Lower lobe of right lung (tissue), 2 donors: ENCODE measurements at regions not wholly inside any gene's neighbourhood (a gene's known extent, or its start where the extent isn't known, plus 50 kb on each side); places are given as distances from the start of the nearest gene placed in this dataset.

Experiments
- ATAC-seq, 2 donors: fragments of 200-7000 bp; cut with Tn5 transposase; one replicate each; pipeline ENCODE4 v1.9.1; 2020 to 2022; ENCODE audit warnings: mild to moderate bottlenecking in 2 of 2, moderate library complexity in 2 of 2
- DNase-seq: peaks from one replicate; pipeline ENCODE4 v3.0.0-alpha.2; 2020
- H3K27ac ChIP-seq: fragments of 200-600 bp; one replicate; pipeline ENCODE4 v1.8.0; 2022
- H3K27me3 ChIP-seq: fragments of 200-600 bp; one replicate; pipeline ENCODE4 v1.8.0; 2022; ENCODE audit warnings: low read depth
- H3K36me3 ChIP-seq: fragments of 200-600 bp; one replicate; pipeline ENCODE4 v1.8.0; 2022; ENCODE audit warnings: mild to moderate bottlenecking
- H3K4me1 ChIP-seq: fragments of 200-600 bp; one replicate; pipeline ENCODE4 v1.8.0; 2022
- H3K4me3 ChIP-seq: fragments of 200-600 bp; one replicate; pipeline ENCODE4 v1.8.0; 2022; ENCODE audit warnings: mild to moderate bottlenecking
- H3K9me3 ChIP-seq: fragments of 200-600 bp; one replicate; pipeline ENCODE4 v1.8.0; 2022
- intact Hi-C: fragments of 100-400 bp; cut with DNase I; formaldehyde crosslinking; loops from one replicate; pipeline ENCODE4 v1.11.0; 2022
- TF ChIP-seq, protein P1 (sequence below): fragments of 200-600 bp; IDR thresholded peaks from one replicate; pipeline ENCODE4 v1.8.0; 2022; ENCODE audit warnings: antibody characterized with exemption, mild to moderate bottlenecking
- donor health status: DM: no; HTN: yes; CAD: no; lungs with severe emphysema.

DNA sequence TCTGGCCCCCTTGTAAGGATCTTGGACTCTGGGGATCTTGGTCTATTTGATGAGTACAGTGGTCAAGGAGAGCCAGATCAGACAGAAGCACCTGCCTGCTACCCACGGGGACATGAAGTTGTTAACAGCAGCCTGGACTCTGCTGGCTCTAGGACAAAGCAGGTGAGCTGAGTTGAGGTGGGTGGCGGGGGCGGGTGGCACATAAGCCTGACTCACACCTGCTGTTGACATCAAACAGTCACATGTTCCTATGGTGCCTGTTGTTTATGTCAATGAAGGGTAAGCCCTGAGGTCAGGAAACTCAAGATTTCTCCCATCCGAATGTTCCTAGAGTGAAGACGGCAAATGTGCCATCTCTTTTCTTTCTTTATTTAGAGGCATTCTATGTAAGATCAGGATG, 50.1 kb upstream of the CLNK start:
- intact Hi-C loops = no loop called here
- Histone ChIP-seq H3K4me3 (no peak overlapping the region), H3K9me3 (no peaks in the 10 kb centered on the region), H3K4me1 (no peaks in the 10 kb centered on the region), H3K27me3 (no peaks in the 10 kb centered on the region), H3K27ac (no peak overlapping the region), H3K36me3 (no peaks in the 10 kb centered on the region)
- DNase-seq (no peak), ATAC-seq (no peak)
- TF ChIP-seq, protein P1, sequence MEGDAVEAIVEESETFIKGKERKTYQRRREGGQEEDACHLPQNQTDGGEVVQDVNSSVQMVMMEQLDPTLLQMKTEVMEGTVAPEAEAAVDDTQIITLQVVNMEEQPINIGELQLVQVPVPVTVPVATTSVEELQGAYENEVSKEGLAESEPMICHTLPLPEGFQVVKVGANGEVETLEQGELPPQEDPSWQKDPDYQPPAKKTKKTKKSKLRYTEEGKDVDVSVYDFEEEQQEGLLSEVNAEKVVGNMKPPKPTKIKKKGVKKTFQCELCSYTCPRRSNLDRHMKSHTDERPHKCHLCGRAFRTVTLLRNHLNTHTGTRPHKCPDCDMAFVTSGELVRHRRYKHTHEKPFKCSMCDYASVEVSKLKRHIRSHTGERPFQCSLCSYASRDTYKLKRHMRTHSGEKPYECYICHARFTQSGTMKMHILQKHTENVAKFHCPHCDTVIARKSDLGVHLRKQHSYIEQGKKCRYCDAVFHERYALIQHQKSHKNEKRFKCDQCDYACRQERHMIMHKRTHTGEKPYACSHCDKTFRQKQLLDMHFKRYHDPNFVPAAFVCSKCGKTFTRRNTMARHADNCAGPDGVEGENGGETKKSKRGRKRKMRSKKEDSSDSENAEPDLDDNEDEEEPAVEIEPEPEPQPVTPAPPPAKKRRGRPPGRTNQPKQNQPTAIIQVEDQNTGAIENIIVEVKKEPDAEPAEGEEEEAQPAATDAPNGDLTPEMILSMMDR = no peak
